ENCODE measurements at regions not wholly inside any gene's neighbourhood (a gene's known extent, or its start where the extent isn't known, plus 50 kb on each side); places are given as distances from the start of the nearest gene placed in this dataset.

DNA sequence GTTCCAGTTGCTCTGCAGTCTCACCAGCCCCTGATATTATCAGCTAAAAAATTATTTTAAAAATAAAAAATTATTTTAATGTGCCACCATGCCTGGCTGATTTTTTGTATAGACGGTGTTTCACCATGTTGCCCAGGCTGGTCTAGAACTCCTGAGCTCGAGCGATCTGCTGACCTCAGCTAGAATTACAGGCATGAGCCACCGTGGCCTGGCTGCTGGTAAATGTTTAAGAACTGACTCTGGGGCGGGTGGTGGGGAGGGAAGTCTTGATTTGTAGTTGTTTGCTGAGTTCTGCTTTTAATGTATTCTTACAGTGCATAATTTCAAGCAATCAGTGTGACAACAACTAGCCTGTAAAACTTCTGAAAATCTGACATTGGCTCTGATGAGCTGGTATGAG is 120.9 kb upstream of the PLET1 start:
- DNase-seq = no peak

DNA sequence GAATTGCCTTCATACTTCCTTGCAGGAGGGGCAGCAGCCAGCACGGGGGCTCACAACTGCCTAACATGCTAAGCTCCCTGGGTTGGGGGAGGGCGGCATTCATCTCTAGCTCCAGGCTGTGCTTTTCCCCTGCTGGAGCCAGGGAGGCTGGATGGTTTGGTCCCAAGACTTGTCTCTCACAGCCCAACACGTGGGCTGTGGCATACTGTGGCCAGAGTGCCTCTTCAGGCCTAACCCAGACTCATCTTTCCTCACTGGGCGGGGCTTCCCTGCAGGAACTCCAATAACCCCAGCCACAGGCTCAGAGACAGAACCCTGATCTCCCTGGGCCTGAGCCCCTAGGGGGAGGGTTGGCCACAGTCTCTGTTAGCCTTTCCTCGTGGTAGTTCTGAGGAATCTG is 121.9 kb upstream of the PLET1 start:
- TF ChIP-seq POLR2A (IDR thresholded peaks at IDR 0.05) (no peak), EP300 (IDR thresholded peaks at IDR 0.05) (no peak), CTCF (IDR thresholded peaks at IDR 0.05) (no peak)
- no peak for DNase-seq
- H3K27me3 ChIP-seq = no peaks in the 10 kb centered on the region
- H3K9me3 ChIP-seq = no peaks in the 10 kb centered on the region
- H3K4me3 ChIP-seq = no peak overlapping the region
- no peaks in the 10 kb centered on the region for H3K36me3 ChIP-seq
- intact Hi-C loops (cut with DNase I) = no loop called here
- no peaks in the 10 kb centered on the region for H3K4me1 ChIP-seq (ENCODE audit: insufficient read depth)
- no peak overlapping the region for H3K27ac ChIP-seq
- WGBS, 3 donors = 71 to 79% (median 73%) methylated on average over 5 of the region's 5 CpGs

More for the DNA sequence above, 120.9 kb upstream of the PLET1 start:
- WGBS, 3 donors = 76 to 77% (median 76%) methylated on average over 5 of the region's 5 CpGs
- H3K4me3 ChIP-seq = no peak overlapping the region
- no peaks in the 10 kb centered on the region for H3K4me1 ChIP-seq (ENCODE audit: insufficient read depth)
- no peaks in the 10 kb centered on the region for H3K9me3 ChIP-seq
- TF ChIP-seq EP300 (IDR thresholded peaks at IDR 0.05) = no peak
- no peak for TF ChIP-seq CTCF (IDR thresholded peaks at IDR 0.05)
- no peak for TF ChIP-seq POLR2A (IDR thresholded peaks at IDR 0.05)
- intact Hi-C loops (cut with DNase I) = no loop called here
- no peak overlapping the region for H3K27ac ChIP-seq
- no peaks in the 10 kb centered on the region for H3K27me3 ChIP-seq
- no peaks in the 10 kb centered on the region for H3K36me3 ChIP-seq

DNA sequence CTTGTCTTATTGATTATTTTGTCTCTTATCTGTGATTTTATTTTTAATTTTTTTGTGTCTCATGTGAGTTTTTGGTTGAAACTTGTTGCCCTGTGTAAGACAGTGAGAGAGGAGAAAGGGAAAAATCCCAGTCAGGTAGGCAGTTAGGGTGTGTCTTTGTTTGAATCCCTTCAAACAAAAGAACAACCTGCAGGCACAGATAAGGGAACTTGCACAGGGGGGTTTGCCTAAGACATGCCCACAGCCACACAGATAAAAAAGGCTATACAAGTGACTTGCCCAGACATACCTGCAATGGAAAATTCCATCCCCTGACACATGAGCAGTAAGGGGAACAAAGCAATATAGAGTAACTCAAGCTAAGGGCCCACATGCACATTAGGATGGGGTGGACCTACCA is 127.8 kb upstream of the PLET1 start:
- TF ChIP-seq CTCF (IDR thresholded peaks at IDR 0.05) = no peak
- Histone ChIP-seq H3K27me3 (no peaks in the 10 kb centered on the region), H3K9me3 (no peaks in the 10 kb centered on the region), H3K4me3 (no peak overlapping the region), H3K4me1 (ENCODE audit: insufficient read depth) (no peaks in the 10 kb centered on the region), H3K36me3 (no peaks in the 10 kb centered on the region), H3K27ac (no peak overlapping the region)
- DNase-seq = no peak
- intact Hi-C loops (cut with DNase I) = no loop called here

DNA sequence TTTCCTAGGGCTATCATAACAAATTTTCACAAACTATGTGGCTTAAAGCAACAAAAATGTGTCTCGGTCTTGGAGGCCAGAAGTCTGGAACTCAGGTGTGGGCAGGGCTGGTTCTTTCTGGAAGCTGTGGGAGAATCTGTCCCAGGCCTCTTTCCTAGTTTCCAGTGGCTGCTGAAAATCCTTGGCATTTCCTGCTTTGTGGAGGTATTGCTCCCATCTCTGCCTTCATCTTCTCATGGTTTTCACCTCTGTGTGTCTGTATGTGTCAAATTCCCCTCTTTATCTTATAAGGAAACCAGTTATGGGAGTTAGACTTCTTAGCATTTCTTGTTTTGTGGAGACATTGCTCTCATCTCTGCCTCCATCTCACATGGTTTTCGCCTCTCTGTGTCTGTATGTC is 130.4 kb upstream of the PLET1 start:
- no peak overlapping the region for H3K27ac ChIP-seq
- 39 to 42% (median 41%) methylated on average over 2 of the region's 2 CpGs for WGBS, 3 donors
- no peaks in the 10 kb centered on the region for H3K27me3 ChIP-seq
- no peaks in the 10 kb centered on the region for H3K4me1 ChIP-seq (ENCODE audit: insufficient read depth)
- DNase-seq = no peak
- intact Hi-C loops (cut with DNase I) = no loop called here
- H3K9me3 ChIP-seq = no peaks in the 10 kb centered on the region
- no peaks in the 10 kb centered on the region for H3K36me3 ChIP-seq
- H3K4me3 ChIP-seq = no peak overlapping the region
- no peak for TF ChIP-seq EP300 (IDR thresholded peaks at IDR 0.05)
- TF ChIP-seq POLR2A (IDR thresholded peaks at IDR 0.05) = no peak
- TF ChIP-seq CTCF (IDR thresholded peaks at IDR 0.05) = no peak

GRCh38 chr11:112392904-112393303 is 132.2 kb upstream of the PLET1 start:
- TF ChIP-seq CTCF (IDR thresholded peaks at IDR 0.05) (no peak), POLR2A (IDR thresholded peaks at IDR 0.05) (no peak), EP300 (IDR thresholded peaks at IDR 0.05) (no peak)
- Histone ChIP-seq H3K4me3 (no peak overlapping the region), H3K27ac (no peak overlapping the region), H3K27me3 (no peaks in the 10 kb centered on the region), H3K36me3 (no peaks in the 10 kb centered on the region), H3K9me3 (no peaks in the 10 kb centered on the region), H3K4me1 (ENCODE audit: insufficient read depth) (no peaks in the 10 kb centered on the region)
- intact Hi-C loops (cut with DNase I) = no loop called here
- no peak for DNase-seq
- WGBS, 3 donors = 69 to 75% (median 75%) methylated on average over 5 of the region's 5 CpGs

Measured in ovary (tissue), 7 donors.